Natural killer cell treated with Interleukin-12 subunit alpha and Interleukin-12 subunit beta and Interleukin-15 and Interleukin-18, amount 100 ng/mL, for 72 hours (primary cell): ENCODE measurements at regions not wholly inside any gene's neighbourhood (a gene's known extent, or its start where the extent isn't known, plus 50 kb on each side); places are given as distances from the start of the nearest gene placed in this dataset.
"Not testable (repeated sequence)": the region's sequence is repeated elsewhere in the genome, so short reads cannot be mapped to it uniquely, and the experiment has no call there.

Experiments used
- ATAC-seq, 2 donors: fragments of 150-1000 bp; cut with Tn5 transposase in 1 of 2; sonication (Bioruptor Pico), chemical (Tn5 transposase) in 1 of 2; 2 replicates each; pipeline ENCODE4 v1.10.0; 2021
- DNase-seq: peaks from one replicate; pipeline ENCODE4 v3.0.0; 2022; ENCODE audit warnings: low spot score
- H3K27ac Mint-ChIP-seq, 2 donors: 1 replicate in 1 of 2; 2 replicates in 1 of 2; pipeline ENCODE4 v1.8.0; 2022; ENCODE audit warnings: mixed read lengths in 2 of 2, mild to moderate bottlenecking in 1 of 2, moderate library complexity in 1 of 2
- H3K27me3 Mint-ChIP-seq, 2 donors: 1 replicate in 1 of 2; 2 replicates in 1 of 2; pipeline ENCODE4 v1.8.0; 2022; ENCODE audit warnings: mixed read lengths in 2 of 2
- H3K36me3 Mint-ChIP-seq: one replicate; pipeline ENCODE4 v1.8.0; 2022; ENCODE audit warnings: mixed read lengths
- H3K4me1 Mint-ChIP-seq, 2 donors: 1 replicate in 1 of 2; 2 replicates in 1 of 2; pipeline ENCODE4 v1.8.0; 2022; ENCODE audit warnings: low read depth in 2 of 2, mixed read lengths in 2 of 2, mild to moderate bottlenecking in 1 of 2
- H3K4me3 Mint-ChIP-seq: one replicate; pipeline ENCODE4 v1.8.0; 2022; ENCODE audit warnings: mixed read lengths
- H3K9me3 Mint-ChIP-seq: 2 replicates; pipeline ENCODE4 v1.8.0; 2022; ENCODE audit warnings: mixed read lengths

DNA sequence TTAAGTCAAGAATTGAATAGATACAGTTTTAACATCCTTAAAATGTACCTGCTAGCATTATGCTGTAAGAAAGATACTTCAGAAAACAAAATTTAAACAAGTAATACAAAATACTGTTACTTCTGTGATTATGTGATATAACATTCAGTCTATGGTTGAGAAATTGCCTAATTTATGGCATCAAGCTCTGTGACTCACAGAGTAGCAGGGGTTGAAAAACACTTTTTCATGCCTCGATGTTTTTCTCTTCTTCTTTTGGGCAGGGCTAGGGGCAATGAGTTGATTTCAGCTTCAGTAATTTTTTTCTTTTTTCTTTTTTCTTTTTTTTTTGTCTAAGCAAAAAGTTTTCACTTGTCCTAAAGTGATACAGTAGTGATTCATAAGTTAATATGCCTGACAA is 209.2 kb downstream of the MBL2 start:
- H3K36me3 Mint-ChIP-seq, result no peaks in the 10 kb centered on the region
- ATAC-seq (no peak), DNase-seq (no peak)
- no peaks in the 10 kb centered on the region for H3K27me3 Mint-ChIP-seq
- H3K27ac Mint-ChIP-seq, result no peak overlapping the region
- H3K4me3 Mint-ChIP-seq, result no peak overlapping the region
- no peaks in the 10 kb centered on the region for H3K4me1 Mint-ChIP-seq
- H3K9me3 Mint-ChIP-seq, result peaks cover 5% of the 10 kb centered on the region

DNA sequence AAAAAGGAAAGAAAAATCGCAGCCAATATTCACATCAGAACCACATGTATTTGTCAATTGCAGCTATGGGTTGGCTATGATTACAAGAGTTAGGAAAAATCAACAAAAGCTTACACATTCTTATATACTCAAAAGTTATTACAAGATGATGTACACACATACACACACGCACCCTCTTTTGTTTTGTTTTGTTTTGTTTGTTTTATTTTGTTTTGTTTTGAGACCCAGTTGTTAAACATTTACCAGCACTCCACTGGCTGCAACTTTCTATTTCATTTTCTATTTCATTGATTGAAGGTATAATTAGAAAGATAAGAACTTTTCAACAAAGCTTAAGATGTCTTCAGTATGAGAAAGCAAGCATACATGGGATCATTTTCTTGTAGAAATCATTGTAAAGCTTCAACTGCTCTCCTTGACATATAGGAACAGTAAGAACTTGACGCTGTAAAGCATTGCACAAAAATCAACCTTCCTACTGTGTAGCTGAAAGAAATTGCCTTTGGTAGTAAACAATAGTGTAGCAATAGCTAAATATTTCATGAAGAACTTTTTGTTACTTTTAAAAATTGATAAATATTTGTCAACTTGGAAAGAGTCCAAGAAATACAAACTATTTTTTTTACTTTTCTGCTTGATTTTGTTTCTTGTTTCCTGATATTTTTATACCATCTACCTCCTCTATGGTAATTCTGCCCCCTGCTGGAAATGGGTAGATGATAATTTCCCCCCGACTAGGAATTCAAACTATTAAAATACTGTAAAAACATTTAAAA is 205.9 kb downstream of the MBL2 start:
- H3K27ac Mint-ChIP-seq, result no peak overlapping the region
- no peak for DNase-seq
- no peaks in the 10 kb centered on the region for H3K27me3 Mint-ChIP-seq
- no peak overlapping the region for H3K4me3 Mint-ChIP-seq
- no peak for ATAC-seq
- H3K36me3 Mint-ChIP-seq, result no peaks in the 10 kb centered on the region
- no peaks in the 10 kb centered on the region for H3K4me1 Mint-ChIP-seq
- H3K9me3 Mint-ChIP-seq, result peaks cover 5% of the 10 kb centered on the region

GRCh38 chr10:52567247-52567580 is 205.4 kb downstream of the MBL2 start:
- no peak for DNase-seq

DNA sequence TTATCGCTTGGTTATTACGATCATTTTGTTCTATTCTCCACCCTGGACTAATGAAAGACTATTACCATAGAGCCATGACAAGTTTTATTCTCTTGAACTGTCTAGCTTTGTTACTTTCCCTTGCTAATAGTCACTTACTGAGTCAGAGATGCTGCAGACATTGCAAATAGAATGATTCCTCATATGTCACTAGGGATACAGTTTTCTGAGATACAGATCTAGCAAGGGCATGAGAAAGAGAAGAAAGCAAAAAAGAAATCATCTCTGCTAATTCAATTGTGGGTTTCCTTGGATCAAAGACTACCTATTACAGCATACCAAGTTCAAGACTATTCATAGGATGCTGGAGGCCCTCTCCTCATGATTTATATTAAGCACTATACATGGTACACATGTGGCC is 204.3 kb downstream of the MBL2 start:
- peaks cover 5% of the 10 kb centered on the region for H3K9me3 Mint-ChIP-seq

More at GRCh38 chr10:52567247-52567580, 205.4 kb downstream of the MBL2 start:
- Mint-ChIP-seq H3K4me1 (no peaks in the 10 kb centered on the region), H3K27ac (no peak overlapping the region), H3K36me3 (no peaks in the 10 kb centered on the region), H3K9me3 (peaks cover 5% of the 10 kb centered on the region), H3K4me3 (no peak overlapping the region), H3K27me3 (no peaks in the 10 kb centered on the region)
- no peak for ATAC-seq

GRCh38 chr10:52570490-52570889 is 202.1 kb downstream of the MBL2 start:
- ATAC-seq (no peak), DNase-seq (no peak)
- no peak overlapping the region for H3K4me3 Mint-ChIP-seq
- no peaks in the 10 kb centered on the region for H3K9me3 Mint-ChIP-seq
- no peak overlapping the region for H3K27ac Mint-ChIP-seq
- no peaks in the 10 kb centered on the region for H3K27me3 Mint-ChIP-seq
- H3K36me3 Mint-ChIP-seq, result no peaks in the 10 kb centered on the region
- no peaks in the 10 kb centered on the region for H3K4me1 Mint-ChIP-seq

More for the DNA sequence above, 204.3 kb downstream of the MBL2 start:
- Mint-ChIP-seq H3K27ac (no peak overlapping the region), H3K36me3 (no peaks in the 10 kb centered on the region), H3K4me3 (no peak overlapping the region), H3K4me1 (no peaks in the 10 kb centered on the region), H3K27me3 (no peaks in the 10 kb centered on the region)
- ATAC-seq (no peak), DNase-seq (no peak)

DNA sequence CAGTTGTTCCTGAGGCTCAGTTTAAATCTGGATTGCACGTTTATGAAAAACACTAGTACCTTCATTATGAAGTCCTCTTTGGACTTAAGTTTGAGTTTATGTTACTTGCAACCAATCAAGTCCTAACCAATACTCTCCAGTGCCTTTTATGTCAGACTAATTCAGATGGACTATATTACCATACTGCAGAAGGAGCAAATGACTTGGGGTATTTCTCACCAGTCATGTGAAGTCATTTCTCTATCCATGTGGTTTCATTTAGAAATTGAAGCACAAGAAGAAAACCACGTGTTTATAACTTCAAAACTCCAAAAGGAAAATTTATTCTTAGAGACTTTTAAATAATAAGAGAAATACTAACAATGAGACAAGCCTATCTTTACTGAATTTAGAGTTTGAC is 201.6 kb downstream of the MBL2 start:
- Mint-ChIP-seq H3K4me3 (no peak overlapping the region), H3K9me3 (no peaks in the 10 kb centered on the region), H3K4me1 (no peaks in the 10 kb centered on the region), H3K27me3 (no peaks in the 10 kb centered on the region), H3K27ac (no peak overlapping the region), H3K36me3 (no peaks in the 10 kb centered on the region)
- ATAC-seq, result no peak
- DNase-seq, result no peak

- ATAC-seq (no peak), DNase-seq (no peak)
- H3K4me3 Mint-ChIP-seq, result no peak overlapping the region
- H3K9me3 Mint-ChIP-seq, result no peaks in the 10 kb centered on the region
- no peaks in the 10 kb centered on the region for H3K36me3 Mint-ChIP-seq
- H3K27ac Mint-ChIP-seq, result no peak overlapping the region
- no peaks in the 10 kb centered on the region for H3K27me3 Mint-ChIP-seq
- no peaks in the 10 kb centered on the region for H3K4me1 Mint-ChIP-seq
Observed at GRCh38 chr10:52571516-52572182, 200.9 kb downstream of the MBL2 start.

- DNase-seq (no peak), ATAC-seq (no peak)
- Mint-ChIP-seq H3K36me3 (no peaks in the 10 kb centered on the region), H3K4me3 (no peak overlapping the region), H3K9me3 (no peaks in the 10 kb centered on the region), H3K4me1 (no peaks in the 10 kb centered on the region), H3K27ac (no peak overlapping the region), H3K27me3 (no peaks in the 10 kb centered on the region)
Observed at GRCh38 chr10:52573347-52573746, 199.2 kb downstream of the MBL2 start.

- Mint-ChIP-seq H3K36me3 (no peaks in the 10 kb centered on the region), H3K9me3 (no peaks in the 10 kb centered on the region), H3K27me3 (no peaks in the 10 kb centered on the region), H3K4me3 (no peak overlapping the region), H3K4me1 (no peaks in the 10 kb centered on the region), H3K27ac (no peak overlapping the region)
- DNase-seq (no peak), ATAC-seq (no peak)
Observed at GRCh38 chr10:52574697-52575096, 197.9 kb downstream of the MBL2 start.

DNA sequence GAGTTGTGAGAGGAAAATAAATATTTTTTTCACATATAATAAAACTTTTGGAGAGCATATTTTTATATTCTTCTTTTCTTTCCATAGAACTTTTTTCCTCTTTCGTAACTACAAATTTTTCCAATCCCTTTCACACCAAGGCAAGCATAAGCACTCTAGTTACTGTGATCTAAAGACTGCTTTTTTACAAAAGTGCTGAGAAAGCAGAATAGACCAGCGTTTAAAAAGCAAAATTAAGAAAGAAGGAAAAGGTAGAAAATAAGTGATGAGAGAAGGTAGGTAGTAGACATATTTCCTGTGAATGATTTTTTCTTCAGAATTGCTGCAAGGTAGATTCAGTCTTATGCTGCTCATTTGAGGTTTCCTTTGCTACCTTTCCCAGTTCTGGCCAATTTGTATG is 195.5 kb downstream of the MBL2 start:
- H3K9me3 Mint-ChIP-seq, result peaks cover 3% of the 10 kb centered on the region
- H3K4me3 Mint-ChIP-seq, result no peak overlapping the region
- DNase-seq, result no peak
- no peak overlapping the region for H3K27ac Mint-ChIP-seq
- H3K4me1 Mint-ChIP-seq, result no peaks in the 10 kb centered on the region
- no peaks in the 10 kb centered on the region for H3K27me3 Mint-ChIP-seq
- no peaks in the 10 kb centered on the region for H3K36me3 Mint-ChIP-seq
- no peak for ATAC-seq

- Mint-ChIP-seq H3K36me3 (no peaks in the 10 kb centered on the region), H3K4me3 (no peak overlapping the region), H3K27me3 (no peaks in the 10 kb centered on the region), H3K4me1 (no peaks in the 10 kb centered on the region), H3K27ac (no peak overlapping the region), H3K9me3 (peaks cover 12% of the 10 kb centered on the region)
- DNase-seq, result no peak
- ATAC-seq, result no peak
Observed at GRCh38 chr10:52578871-52579405, 193.6 kb downstream of the MBL2 start.

DNA sequence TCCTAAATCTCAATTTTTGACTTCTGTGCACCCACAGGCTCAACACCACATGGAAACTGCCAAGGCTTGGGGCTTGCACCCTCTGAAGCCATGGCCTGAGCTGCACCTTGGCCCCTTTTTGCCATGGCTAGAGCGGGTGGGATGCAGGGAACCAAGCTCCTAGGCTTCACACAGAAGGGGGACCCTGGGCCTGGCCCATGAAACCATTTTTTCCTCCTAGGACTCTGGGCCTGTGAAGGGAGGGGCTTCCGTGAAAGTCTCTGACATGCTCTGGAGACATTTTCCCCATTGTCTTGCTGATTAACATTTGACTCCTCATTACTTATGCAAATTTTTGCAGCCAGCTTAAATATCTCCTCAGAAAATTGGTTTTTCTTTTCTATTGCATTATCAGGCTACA is 190.9 kb downstream of the MBL2 start:
- H3K27me3 Mint-ChIP-seq, H3K4me3 Mint-ChIP-seq: not testable (repeated sequence)

GRCh38 chr10:52583336-52583735 is 189.2 kb downstream of the MBL2 start:
- Mint-ChIP-seq H3K9me3 (peaks cover 29% of the 10 kb centered on the region), H3K4me1 (no peaks in the 10 kb centered on the region), H3K27me3 (no peaks in the 10 kb centered on the region), H3K36me3 (peaks cover 5% of the 10 kb centered on the region), H3K27ac (no peak overlapping the region), H3K4me3 (no peak overlapping the region)
- DNase-seq (no peak), ATAC-seq (no peak)

More for the DNA sequence above, 190.9 kb downstream of the MBL2 start:
- not testable (repeated sequence) for H3K36me3 Mint-ChIP-seq, H3K27ac Mint-ChIP-seq, DNase-seq, H3K4me1 Mint-ChIP-seq, ATAC-seq
- peaks cover 21% of the 10 kb centered on the region for H3K9me3 Mint-ChIP-seq

DNA sequence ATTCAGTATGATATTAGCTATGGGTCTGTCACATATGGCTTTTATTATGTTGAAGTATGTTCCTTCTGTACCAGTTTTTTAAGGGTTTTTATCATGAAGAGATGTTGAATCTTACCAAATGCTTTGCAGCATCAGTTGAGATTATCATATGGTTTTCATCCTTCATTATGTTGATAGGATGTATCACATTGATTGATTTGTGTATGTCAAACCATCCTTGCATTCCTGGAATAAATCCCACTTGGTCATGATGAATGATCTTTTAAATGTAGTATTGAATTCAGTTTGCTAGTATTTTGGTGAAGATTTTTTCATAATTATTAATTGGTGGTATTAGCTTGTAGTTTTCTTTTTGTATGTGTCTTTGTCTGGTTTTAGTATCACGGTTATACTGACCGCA is 185.9 kb downstream of the MBL2 start:
- ATAC-seq (no peak), DNase-seq (no peak)
- H3K9me3 Mint-ChIP-seq, result peaks cover 40% of the 10 kb centered on the region
- no peaks in the 10 kb centered on the region for H3K4me1 Mint-ChIP-seq
- H3K36me3 Mint-ChIP-seq, result peaks cover 5% of the 10 kb centered on the region
- H3K27ac Mint-ChIP-seq, result no peak overlapping the region
- no peaks in the 10 kb centered on the region for H3K27me3 Mint-ChIP-seq
- no peak overlapping the region for H3K4me3 Mint-ChIP-seq
